RPMI8226 (cell line): ENCODE measurements at regions not wholly inside any gene's neighbourhood (a gene's known extent, or its start where the extent isn't known, plus 50 kb on each side); places are given as distances from the start of the nearest gene placed in this dataset.

Experiments
- DNase-seq: peaks from one replicate; pipeline ENCODE4 v3.0.0-alpha.2; 2015

DNA sequence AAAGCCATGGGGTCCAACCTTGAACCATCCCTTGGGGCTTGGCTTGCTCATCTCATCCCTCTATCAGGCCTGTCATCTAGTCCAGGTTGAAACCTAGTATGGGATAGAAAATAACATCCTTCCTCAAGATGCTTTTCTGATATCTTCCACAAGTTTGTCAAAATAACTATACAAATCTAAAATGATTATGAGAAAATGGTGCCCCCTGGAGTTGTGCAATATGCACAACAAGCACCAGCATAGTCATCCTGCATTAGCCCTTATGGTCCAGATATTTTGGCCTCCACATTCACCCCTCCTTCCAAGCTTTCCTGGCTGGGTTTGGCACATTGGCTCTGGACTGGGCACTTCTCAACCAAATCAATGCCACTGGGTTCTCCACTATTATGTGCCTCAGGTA, 101.2 kb downstream of the TBX19 start:
- no peak for DNase-seq

DNA sequence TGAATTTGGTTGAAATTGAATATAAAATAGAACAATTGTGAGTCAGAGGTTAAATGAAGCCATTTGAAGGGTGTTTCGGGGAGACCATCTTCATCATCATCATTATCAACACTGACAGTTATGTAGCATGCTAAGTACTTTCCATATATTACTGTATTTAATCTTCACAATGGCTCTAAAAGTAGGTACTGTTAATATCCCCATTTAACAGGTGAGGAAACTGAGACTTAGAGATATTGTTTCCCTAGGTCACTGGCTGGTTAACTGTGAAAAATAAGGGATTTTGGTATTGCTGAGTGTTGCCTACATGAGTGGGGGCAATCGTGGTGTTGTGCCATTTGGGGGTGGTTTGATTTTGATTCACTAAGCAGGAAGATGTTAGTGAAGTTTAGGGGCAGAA, 100.3 kb downstream of the TBX19 start:
- DNase-seq: no peak

DNA sequence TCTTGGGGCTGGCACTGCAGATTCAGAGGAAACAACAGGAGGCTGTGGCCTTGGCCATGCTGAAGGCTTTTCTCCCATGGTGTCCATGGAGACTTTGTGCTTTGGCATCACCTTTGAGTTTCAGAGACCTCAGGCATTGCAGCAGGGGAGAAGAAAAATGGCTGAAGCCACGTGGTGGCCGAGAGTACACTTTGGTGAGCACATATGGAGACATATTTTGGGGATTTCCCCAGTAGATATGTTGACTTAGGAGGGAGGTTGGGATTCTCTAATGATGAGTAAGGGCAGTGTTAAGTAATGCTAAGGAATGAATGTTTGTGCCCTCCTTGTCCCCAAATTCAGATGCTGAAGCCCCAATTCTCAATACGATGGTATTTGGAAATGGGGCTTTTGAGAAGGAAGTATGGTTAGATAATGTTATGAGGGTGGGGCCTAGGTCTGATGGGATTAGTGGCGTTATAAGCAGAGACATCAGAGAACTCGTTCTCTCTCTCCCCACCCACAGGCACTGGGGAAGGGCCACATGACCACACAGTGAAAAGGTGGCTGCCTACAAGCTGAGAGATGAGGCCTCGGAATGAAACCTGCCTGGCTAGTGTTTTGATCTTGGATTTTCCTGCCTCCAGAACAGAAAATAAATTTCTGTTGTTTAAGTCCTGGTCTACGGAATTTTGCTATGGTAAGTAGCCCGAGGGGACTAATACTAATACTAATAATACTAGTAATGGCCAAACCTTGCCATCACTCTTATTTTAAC, 98.6 kb downstream of the TBX19 start:
- DNase-seq: no peak

DNA sequence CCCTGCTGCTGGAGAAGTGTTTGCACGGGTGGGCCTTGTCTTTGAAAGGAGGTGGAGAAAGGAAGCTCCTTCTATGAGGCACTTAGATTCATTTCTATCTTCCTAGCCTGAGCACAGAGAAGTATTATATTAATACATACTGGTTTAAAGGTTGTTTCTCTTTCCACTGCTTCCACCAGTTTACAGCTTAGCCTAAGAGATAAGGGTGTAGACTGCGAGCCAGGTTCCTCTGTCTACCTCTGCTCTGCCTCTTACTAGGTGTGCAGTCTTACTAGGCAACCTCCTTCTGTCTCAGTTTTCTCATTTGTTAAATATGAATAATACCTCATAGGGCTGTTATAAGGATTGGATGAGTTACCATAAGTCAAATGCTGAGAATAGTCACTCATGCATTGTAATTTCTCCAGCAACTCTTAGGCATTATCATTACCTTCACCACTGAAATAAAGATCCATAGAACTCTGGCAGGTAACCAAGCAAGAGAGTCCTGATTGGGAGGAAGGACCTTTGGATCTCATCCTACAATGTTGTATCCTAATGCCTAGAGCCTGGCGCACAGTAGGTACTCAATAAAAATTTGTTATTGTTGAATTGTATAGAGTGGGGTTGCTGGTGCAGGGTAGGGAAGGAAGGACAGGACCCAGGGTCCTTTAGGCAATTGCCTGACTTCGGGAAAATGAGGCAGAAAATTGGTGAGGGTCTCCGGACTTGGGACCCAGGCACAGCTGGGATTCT, 95.1 kb downstream of the TBX19 start:
- DNase-seq: no peak

DNA sequence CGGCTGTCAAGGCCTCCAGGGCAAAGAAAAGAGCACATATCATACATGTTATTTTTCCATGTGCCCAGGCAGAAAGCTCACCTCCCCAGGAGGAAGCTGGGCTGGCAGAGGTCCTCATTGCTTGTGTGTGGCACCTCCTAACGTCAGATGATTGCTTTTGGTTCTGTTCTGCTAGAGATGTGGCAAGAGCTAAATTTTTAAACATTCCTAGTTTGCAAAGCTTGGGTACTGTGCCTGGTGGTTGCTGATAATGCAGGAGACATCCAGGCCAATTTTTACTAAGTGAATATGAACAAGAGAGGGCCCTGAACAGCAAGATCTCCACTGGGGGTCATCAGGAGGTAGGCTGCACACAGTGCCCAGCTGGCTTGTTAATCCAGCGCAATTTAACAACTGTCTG, 93.9 kb downstream of the TBX19 start:
- DNase-seq: no peak

DNA sequence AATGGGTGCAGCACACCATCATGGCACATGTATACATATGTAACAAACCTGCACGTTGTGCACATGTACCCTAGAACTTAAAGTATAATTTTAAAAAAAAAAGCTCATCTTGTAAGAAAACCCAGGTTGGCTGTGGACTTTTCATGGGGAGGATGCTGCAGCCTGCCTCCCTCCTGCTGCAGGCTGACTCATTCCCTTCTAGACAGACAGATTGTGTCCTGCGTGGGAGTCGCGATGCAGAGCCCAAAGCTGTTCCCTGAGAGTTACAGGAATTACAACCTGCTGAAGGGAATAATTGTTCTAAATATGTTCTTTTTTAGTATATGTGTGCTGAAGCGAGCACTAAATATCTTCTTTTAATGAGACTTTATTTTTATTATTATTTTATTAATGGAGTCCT, 93.2 kb downstream of the TBX19 start:
- no peak for DNase-seq

DNA sequence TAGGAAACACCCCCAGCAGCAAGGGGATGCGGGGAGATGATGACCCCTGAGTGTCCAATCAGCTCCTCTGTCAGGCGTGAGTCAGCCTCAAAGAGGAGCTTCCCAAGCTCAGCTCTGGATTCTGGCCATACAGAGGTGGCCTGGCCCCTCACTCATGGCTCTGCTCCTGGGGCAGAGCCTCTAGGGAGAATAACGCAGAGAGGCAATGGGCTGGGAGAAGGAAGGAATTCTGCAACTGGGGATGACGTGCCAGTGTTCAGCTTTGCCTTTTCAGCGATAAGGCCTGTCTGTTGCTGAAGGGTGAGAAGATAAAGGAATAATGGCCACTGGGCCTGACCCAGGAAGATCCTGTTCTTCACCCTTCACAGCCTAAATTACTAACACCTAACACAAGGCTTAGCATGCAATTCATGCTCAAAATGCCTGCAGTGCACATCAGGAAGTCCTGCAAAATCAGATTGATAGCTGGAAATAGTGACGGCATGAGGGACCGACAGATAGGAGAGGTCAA, 92.2 kb downstream of the TBX19 start:
- no peak for DNase-seq

DNA sequence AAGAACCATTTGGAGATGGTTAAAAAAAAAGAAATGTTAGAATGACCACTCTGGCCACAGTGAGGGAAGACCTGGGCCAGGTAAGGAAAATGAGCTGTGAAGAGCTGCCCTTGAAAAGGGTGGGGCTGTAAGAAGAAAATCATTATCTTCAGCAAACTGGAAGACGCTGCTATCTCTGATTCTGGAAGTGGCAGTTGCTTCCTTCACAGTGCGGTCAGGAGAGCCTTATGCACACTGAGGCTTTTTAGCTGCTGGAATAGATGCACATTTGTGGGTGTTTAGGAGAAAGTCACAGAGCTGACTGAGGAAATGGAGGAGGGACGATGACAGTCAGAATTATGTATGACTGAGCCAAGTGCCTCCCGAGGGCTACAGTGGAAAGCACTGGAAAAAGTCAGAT, 91.6 kb downstream of the TBX19 start:
- DNase-seq: no peak

DNA sequence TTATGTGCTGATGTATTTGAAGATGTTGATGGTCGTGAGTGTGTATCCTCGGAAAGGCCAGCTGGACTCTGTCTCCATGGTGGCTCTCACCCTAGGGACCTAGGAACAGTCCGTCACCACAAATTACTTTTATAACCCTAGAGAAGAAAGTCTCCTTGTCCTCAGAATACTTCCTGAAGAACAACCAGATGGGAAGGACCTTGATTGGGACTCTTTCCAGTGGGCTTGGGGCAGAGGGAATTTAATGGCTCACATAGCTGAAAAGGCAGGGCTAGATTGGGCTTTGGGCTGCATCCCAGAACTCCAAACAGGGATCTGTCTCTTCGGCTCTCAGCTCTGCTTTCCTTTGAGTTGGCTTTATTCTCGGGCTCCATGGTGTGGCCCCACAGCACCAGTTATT, 90.8 kb downstream of the TBX19 start:
- DNase-seq: no peak

DNA sequence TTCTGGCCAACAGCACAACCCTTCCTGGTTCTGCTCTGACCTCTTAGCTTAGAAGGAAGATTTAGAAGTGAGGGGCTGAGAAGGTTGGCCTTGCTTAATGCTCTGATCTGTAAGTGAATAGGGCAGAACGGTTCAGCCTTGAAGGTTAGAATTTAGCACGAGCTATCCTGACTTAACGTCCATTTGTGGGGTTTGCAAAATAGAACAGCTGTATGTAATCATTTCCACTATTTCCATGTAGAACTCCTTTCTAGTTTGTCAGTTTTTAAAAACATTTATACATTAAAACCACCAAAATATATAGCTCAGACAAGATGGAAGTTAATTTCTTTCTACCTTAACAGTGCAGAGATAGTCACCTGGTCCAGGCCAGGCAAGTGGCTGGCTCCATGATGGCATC, 89.9 kb downstream of the TBX19 start:
- DNase-seq: no peak

DNA sequence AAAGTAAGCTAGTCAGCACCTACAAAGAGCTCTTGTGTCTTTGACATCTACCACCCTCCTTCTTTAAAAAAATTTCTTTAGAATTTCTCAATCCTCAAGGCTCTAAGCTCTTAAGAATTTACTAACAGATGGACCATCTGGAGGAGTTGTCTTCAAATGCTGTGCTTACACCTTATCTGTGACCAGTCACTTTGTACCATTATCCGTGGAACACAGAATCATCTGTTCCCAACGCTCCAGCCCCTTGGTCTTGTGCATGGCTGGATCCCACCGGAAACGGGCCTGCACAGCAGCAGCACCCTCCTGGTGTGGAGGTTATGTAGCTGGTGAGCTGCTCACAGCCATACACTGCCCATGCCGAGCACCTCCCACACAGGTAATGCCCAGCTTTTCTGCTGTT, 89.0 kb downstream of the TBX19 start:
- no peak for DNase-seq

DNA sequence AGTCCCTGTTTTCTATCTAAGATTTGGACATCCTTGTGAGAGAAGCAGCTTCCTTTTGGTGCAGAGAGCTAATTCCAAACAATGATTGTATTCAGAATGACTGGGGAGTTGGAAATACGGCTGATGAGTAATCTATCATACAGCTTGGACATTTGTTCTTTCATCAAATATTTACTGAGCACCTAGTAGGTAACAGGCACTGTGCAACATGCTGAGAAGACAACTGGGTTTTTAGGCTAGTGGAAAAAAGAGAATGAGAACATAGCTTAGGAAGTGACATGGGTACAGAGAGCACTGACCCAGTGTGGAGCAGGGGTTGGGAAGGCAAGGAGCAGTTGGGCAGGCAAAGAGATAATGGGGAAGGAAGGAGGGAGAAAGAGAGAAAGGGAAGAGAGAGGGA, 87.5 kb downstream of the TBX19 start:
- DNase-seq: no peak

DNA sequence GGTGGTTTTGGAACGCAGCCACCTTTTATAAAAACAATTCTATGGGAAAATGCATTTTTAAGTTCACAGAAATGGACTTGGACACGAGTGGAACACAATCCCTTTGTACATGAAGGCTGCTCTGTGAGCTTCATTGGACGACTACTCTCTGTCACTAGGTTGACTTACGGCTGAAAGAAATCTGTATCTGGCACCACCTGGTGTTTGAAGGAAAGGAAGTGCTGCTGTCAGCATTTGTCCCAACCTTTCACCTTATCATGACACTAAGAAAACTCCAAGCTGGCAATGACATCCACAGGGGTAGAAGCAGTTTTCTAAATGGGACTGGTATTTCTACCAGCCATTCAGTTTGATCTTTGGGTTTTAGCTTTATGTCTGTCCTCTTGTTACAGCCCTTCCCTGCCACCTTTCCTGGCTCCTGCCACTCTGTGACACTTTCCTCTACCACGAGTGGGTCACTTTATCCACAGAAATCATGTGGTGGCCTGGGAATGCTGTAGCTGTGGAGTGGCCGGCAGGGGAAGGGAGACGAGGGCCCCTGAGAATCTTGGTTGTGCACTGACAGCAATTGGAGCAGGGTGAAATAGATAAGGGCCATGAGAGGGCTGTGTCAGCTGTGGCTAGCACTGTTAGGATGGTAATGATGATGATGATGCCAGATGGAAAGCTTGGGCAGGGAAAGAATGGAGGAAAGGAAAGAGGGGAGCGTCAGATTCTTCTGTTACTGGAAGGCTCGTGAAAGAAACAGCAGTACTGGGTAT, 85.2 kb downstream of the TBX19 start:
- DNase-seq: peak; percentile 82
